ENCODE measurements at regions not wholly inside any gene's neighbourhood (a gene's known extent, or its start where the extent isn't known, plus 50 kb on each side); places are given as distances from the start of the nearest gene placed in this dataset.

DNA sequence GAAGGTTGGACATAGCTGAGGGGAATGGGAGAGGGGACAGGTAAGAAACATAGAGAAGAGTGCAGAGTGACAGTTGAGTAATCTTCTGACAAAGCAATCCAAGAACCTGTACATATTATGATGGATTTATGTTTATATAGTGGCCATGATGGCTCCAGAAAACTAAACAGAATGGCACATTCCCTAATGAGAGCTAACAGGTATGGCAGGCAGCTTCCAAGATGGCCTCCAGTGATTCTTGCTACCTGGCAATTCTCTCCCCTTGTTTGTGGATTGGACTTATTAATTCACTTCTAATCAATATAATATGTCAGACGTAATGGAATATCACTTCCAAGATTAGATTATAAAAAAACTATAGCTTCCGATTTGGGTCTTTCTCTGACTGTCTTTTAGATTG lies 359.5 kb downstream of the DTHD1 start:
- TF ChIP-seq, protein P1, sequence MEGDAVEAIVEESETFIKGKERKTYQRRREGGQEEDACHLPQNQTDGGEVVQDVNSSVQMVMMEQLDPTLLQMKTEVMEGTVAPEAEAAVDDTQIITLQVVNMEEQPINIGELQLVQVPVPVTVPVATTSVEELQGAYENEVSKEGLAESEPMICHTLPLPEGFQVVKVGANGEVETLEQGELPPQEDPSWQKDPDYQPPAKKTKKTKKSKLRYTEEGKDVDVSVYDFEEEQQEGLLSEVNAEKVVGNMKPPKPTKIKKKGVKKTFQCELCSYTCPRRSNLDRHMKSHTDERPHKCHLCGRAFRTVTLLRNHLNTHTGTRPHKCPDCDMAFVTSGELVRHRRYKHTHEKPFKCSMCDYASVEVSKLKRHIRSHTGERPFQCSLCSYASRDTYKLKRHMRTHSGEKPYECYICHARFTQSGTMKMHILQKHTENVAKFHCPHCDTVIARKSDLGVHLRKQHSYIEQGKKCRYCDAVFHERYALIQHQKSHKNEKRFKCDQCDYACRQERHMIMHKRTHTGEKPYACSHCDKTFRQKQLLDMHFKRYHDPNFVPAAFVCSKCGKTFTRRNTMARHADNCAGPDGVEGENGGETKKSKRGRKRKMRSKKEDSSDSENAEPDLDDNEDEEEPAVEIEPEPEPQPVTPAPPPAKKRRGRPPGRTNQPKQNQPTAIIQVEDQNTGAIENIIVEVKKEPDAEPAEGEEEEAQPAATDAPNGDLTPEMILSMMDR (IDR thresholded peaks at IDR 0.05): no peak
- TF ChIP-seq POLR2A (IDR thresholded peaks at IDR 0.05): no peak
- TF ChIP-seq POLR2AphosphoS5 (IDR thresholded peaks at IDR 0.05): no peak

All from sigmoid colon (tissue), 4 donors.